ENCODE measurements at regions not wholly inside any gene's neighbourhood (a gene's known extent, or its start where the extent isn't known, plus 50 kb on each side); places are given as distances from the start of the nearest gene placed in this dataset.

DNA sequence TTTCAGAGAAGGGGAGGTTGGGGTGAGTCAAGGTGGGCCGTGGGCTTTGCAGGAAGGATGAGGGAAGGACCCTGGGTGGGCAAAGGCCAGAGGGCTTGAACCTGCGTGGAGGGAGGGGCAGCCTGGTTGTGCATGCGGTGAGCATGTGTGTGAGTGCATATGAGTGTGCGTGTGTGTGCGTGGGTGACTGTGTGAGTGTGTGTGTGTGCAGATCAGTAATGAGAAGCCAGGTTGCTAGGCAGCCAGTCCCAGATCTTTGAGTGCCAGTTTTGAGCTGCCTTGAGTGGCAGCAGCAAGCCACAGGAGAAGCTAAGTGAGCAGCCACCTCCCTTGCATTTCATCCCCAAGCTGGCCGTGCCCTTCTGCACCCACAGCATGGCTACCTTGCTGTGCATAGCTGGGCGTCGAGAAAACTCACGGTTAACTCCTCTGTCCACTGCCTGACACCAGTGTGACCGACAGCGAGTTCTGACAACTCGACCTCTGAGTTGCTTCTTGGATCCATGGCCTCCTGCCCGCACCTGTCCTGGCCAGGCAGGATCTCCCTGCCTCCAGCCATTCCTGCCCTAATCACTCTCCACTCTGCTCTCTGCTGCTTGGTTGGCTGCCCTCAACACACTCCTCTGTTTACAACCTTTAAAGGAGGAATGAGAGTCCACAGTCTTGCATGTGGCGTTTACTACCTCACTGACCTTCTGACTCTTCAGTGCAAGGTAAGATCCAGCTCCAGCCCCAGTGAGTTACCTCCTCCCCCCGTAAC lies 775.4 kb downstream of the TYW1 start:
- DNase-seq, result no peak

DNA sequence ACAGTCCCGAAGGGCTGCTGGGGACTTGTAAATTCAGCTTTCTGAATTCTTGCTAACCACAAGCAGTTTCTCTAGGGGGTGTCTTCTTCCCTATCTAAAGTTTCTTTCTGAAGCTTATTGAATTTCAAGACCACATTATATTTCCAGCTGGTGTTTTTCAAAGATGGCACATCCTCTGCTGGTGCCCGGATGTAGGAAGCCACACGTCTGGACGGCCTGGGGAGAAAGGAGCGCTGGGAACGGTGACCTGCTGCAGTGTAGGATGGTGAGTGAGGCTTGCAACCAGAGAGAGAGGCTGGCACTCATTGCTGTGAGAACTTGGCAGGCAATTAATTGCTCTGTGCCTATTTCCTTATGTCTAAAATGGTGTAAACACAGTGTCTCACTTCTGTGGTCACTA lies 776.4 kb downstream of the TYW1 start:
- DNase-seq, result no peak

DNA sequence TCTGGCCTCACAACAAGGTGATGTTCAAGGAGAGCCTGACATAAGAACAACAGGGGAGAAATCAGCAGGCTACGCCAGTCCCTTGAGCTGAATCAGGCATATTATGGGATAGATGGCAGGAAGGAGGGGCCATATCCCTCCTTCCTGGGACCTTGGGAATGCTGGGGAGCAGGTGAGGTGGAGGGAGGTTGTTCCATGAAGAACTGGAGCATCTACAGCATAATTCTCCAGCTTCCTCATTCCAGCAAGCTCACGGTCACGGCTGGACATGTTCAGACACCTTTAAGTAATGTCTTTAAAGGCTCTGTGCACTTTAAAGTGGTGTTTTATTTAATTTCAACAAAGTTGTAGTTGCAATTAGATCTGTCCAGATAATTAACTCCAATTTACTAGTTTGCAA lies 780.5 kb downstream of the TYW1 start:
- DNase-seq, result no peak

DNA sequence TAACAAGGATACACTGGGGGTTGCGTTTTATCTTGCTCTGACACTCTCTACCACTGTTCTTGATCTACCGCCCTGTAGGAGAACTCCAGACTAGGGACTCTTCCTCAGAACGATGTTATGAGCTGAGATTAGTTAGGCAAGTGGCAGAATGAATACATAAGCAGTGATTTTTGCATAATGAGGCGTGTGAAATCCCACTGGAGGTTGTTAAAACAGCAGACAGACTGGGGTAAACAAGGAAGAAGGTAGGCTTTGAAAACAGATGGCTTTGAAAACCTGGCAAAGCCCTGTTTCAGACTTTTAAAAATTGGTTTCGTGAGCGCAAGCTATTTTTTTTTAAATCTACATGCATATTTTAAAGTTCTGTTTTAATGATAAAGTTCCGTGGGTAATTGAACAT lies 785.2 kb downstream of the TYW1 start:
- no peak for DNase-seq

DNA sequence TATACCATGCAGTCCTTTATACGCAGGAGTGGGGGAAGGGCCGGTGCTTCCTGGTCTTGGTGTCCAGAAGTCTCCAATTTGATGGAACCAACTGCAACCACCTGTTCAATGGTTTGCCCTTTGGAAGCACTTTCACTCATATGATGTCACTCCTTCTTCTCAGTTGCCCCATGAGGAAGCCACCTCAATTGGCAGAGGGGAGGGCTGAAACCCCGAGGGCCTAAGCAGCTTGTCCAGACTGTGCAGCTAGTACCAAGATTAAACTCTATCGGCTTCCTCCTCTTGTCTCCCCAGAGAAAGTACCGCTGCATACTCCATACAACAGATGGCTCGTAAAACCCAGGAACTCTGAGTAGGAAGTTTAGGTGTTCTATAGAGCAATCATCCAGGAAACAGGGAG lies 789.4 kb downstream of the TYW1 start:
- no peak for DNase-seq

DNA sequence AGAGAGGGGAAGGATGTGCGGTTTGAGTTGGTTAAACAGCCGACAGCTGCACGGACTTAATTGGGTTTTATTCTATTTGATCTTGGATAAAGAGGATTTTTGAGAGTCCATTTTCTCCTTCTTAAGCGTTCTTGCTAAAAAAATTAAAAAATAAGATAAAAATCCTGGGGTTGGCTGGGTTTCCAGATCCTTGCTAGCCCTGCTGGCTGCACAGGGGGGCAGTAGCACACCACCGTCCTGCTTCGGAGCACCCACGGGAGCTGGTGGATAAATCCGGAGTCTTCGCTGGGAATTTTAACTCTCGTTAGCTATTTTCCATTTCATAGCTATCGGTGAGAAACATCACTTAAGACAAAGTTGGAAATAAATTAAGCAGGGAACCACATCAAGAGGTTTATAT lies 792.0 kb downstream of the TYW1 start:
- peak; percentile 42 for DNase-seq

DNA sequence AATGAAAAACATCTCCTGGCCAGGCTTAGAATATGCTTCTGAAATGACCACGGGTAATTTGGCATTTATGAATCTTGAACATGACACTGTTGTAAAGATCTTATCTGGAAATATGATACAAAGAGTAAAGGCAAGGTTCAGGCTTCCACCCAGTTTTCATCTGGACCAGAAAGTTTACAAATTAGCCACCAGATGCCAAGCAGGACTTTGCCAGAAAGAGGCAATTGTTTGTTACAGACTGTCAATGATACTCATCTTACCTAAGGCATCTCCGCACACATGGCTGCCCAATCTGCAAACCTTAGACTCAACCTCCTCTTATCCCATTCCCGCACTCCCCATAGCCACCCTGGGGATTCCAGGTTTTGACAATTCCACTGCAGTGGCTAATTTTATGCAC lies 795.3 kb downstream of the TYW1 start:
- no peak for DNase-seq

DNA sequence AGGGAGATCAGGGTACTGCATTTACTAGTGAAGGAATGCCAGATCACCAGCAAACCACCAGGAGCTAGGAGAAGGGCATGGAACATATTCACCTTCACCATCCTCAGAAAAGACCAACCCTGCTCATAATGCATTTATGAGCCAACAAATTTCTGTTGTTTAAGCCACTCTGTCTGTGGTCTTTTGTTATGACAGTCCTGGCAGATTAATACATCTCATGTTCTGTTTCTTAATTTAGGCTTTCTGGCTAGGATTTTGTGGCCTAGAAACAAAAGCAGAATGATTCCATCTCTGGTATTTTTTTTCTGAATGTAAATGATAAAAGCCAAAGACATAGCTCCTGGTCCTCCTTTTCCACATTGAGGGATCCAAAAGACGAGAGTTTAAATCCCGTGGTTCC lies 797.9 kb downstream of the TYW1 start:
- no peak for DNase-seq

DNA sequence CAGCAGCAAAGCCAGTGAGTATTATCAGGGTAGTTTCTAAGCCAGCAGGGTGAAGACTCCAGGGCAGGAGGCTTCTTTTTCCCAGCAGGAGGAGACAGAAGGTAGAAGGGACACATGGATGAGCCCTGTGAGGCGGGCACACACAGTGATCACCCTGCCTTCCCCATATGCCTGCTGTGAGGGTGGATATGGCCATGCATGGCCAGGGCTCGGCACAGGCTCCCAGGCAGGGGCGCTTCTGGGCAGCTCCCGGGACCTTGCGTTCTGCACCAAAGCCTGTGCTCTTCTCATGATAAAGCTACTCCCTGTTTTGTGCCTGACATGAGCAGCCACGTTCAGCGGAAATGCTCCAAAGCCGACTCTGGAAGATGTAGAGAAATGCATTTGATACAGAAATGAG lies 807.2 kb downstream of the TYW1 start:
- no peak for DNase-seq

DNA sequence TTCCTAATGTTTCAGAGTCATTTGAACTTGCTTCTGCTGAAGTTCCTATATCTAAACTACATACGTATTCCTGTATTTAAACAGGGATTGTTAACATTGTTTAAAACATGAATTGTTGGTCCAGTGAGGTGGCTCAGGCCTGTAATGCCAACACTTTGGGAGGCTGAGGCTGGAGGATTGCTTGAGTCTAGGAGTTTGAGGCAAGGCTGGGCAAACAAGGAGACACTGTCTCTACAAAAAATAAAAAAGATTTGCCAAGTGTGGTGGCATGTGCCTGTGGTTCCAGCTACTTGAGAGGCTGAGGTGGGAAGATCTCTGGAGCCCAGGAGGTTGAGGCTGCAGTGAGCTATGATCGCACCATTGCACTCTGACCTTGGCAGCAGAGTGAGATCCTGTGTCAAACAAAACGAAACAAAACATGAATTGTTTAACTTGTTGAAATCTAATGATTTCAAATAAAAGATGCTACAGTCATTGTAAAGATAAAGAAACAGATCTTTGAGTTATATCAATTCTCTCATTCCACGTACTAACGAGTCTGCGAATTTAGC lies 809.4 kb downstream of the TYW1 start:
- DNase-seq, result no peak

DNA sequence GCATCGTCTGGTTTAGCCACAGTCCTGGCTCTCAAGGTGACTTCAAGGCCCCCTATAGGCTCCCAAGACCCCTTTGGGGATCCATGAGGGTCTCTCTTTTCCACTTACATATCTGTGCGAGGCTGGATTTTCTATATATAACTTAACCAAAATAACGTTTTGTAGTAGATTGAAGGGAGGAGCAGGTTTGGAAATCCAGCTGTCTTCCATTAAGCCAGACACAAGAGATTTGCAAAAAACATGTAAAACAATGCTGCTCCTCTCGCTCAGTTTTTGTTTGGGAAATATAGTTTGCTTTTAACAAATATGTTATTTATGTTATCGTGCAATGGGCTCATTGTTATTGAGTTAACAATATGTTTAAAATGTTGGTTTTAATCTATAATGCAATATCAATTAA lies 811.2 kb downstream of the TYW1 start:
- no peak for DNase-seq

DNA sequence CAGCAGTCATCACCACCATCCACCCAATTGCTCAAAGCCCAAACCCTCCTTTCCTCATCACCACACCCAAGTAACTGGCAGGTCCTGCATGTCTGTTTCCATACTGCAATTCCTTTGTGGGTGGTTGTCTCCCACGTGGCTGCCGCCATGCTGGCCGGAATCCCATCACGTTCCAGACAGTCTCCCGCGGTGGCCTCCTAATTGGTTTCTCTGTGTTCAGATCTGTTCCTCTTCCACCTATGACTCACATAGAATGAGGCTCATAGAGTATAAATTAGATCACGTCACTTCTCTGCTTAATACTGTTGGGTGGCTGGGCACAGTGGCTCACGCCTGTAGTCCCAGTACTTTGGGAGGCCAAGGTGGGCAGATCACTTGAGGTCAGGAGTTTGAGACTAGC lies 813.0 kb downstream of the TYW1 start:
- DNase-seq, result no peak

DNA sequence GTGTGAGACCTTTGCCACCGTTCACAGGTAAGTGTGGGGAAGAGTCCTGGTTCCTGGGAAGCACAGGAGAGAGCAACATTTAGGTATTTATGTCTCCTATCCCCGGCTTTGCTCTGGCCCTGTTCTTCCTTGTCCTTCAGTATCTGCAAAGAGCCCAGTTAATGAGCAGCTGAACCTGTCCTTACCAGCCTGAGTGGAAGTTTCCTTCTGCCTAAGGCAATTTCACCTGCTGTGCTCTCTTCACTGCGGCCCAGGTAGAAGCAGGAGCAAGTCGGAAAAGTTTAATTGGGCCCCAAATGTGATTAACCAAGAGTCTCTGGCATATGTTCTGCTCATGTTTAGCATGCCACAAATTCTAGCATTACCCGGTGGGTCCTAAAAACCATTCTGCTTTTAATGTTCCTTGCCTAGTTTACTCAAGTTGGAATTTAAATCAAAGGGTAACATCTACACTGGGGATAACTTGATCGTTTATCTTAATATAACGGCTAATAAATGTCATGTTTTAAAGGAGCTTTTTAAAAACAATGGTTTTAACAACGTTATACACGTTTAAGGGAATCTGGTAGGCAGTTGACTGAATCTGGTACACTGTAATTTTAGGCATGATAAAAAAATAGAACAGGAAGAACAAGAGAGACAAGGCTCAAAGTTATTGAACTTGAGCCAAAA lies 817.1 kb downstream of the TYW1 start:
- DNase-seq, result no peak

DNA sequence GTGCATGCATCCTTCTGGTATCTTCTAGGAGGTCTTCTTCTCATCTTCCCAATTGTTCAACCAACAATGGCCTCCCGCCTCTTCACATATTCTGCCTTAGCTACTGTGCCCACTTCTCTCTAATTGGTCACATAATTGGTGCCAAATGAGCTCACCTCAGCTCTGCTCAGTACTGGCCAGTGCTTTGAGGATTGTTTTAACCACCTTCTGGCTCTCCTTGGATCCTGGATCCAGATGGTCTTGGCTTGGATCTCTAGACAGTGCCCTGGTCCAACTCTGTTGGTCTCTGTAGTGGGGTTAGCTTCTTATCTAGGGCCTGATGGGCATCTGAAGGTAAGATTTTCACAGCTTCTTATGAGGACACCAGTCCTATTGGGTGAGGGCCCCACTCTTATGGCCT lies 820.8 kb downstream of the TYW1 start:
- no peak for DNase-seq

DNA sequence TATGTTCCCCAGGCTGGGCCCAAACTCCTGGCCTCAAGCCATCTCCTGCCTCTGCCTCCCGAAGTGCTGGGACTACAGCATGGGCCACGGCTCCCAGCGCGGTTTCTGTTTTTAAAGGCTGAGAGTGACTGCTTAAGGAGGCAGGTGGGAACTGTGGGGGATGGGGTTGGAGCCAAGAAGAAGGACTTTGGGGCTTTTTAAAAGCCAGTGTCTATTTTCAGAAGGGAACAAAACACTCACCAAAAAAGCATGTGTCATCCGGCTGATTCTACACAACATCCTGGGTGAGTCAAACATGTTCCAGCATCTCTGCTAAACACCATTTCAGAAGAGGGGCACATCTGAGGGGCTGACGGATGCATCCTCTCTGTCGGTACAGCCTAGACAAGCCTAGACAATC lies 824.5 kb downstream of the TYW1 start:
- no peak for DNase-seq

DNA sequence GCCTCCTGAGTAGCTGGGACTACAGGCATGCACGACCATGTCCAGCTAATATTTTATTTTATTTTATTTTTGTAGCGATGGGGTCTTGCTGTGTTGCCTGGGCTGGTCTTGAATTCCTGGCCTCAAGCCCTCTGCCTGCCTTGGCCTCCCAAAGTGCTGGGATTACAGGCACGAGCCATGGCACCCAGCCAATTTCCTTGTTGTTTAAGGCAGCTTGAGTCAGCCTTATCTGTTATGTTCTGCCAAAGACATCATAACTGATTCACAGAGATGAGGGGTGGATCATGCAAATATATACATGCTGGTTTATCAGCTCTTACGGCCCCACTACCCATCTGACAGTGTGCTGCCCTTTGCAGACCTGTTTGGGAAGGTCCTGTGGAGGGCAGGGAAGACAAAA lies 826.7 kb downstream of the TYW1 start:
- no peak for DNase-seq

DNA sequence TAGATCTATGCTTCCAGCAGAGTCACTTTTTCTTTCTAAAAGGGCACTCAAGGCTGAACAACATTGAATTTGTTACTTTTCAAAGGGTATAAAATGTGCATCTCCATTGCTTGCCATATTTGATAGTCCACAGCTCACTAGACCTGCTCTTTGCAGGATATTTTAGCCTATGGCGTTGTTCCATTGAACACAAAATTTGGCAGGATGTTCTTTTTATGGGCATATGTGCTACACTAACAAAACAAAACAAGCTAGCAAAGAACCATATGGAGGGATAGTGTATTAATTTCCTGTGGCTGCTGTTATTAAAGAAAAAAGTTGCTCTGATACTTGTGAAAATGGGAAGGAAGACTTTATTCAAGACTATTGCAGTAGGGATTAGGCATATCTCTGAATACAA lies 828.7 kb downstream of the TYW1 start:
- no peak for DNase-seq

DNA sequence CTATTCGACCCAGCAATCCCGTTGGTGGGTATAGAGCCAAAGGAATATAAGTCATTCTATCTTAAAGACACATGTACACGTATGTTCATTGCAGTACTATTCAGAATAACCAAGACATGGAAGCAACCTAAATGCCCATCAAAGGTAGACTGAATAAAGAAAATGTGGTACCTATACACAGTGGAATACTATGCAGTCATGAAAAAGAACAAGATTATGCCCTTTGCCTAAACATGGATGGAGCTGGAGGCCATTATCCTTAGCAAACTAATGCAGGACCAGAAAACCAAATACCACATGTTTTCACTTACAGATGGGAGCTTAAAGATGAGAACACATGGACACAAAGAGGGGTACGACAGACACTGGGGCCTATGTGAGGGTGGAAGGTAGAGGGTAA lies 845.3 kb downstream of the TYW1 start:
- no peak for DNase-seq

DNA sequence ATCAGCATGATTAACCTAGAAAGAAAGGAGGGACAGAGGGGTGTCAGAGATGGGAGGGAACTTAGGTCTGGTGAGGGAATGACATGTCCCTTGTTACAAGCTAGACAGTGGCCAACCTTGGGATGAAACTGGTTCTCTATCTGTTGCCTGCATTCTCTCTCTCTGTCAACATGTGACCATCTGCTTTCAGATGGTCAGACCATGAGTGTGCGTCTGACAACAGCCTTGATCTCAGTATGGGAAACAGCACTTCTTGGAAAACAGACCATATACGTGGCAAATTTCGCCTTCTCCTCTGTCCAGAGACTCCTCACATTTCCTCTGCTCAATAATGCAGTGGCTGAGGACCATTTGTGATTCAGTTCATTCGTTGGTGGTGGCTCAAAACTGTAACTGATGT lies 845.9 kb downstream of the TYW1 start:
- no peak for DNase-seq

DNA sequence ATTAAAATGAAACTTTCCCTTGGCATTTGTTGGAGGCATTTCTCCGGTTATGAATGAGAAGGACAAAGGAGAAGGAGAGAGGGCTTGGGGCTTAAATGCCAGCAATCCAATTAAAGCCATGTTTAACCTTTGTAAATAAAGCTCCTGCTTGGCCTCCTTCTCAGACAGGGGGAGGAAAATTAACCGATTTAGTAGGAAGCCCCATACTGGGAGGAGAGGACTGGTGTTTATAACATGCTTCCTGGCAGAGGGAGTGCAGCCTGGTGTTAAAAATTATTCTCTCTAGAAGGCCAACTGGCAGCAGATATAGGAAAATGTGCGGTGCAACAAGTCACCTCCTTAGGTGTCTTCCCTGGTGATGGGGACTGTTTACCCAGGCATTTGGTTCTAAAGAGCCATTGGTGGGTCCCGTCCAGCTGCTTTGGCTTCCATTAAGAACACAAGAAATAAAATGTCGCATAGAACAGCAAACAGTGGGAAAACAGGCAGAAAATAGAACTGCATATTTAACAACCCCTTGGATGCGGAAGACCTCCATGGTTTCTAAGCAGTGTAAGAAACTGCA lies 846.5 kb downstream of the TYW1 start:
- no peak for DNase-seq

DNA sequence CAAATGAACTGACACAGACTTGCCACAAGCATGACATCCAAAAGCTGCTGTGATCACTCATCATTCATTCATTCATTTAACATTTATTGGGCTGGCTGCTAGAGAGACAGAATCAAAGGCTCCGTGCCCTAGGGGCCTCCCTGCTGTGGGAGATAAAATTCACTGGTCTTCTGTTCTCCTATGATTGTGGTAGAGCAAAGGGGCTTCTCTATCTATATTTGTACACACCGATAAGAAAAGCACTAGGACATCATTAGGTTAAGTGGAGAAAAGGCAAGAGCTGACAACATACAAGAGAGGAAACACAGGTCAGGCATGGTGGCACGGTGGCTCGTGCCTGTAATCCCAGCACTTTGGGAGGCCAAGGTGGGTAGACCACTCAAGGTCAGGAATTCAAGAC lies 847.0 kb downstream of the TYW1 start:
- DNase-seq, result no peak

DNA sequence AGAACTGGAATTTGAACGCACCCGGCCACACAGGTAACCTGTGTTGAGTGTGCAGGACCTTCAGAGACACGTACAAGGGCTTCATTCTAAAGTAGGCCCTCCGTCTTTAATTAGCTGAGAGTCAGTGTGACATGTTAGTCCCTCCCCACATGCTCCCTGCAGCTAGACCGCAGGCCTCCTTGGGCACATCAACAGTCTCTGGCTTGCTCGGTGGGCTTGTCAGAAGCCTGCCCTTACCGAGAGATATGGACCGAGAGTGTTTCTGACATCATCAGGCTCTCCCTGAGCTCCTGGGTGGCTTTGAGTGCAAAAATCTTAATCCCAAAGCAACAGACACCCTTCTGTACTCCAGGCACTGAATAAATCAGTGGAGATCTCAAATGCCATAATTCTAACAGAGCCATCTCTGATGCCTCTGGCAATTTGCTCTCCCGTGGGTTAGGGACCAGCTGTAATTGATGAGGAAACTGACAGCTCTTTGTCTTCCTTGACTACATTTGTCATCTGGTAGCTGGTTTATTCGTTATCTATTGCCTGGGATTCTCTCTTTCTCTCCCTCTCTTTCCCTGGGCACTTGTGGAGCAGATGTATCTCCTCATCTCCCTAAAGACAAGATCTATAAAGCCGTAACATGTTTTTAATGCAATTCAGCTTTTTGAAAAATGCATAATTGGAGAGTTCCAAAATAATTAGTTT lies 850.6 kb downstream of the TYW1 start:
- no peak for DNase-seq
